Inferior parietal cortex (tissue), 1 donor: ENCODE measurements at regions not wholly inside any gene's neighbourhood (a gene's known extent, or its start where the extent isn't known, plus 50 kb on each side); places are given as distances from the start of the nearest gene placed in this dataset.

Source experiments
- DNase-seq: peaks from one replicate; pipeline ENCODE4 v3.0.0-alpha.2; 2016; ENCODE audit errors: extremely low spot score

DNA sequence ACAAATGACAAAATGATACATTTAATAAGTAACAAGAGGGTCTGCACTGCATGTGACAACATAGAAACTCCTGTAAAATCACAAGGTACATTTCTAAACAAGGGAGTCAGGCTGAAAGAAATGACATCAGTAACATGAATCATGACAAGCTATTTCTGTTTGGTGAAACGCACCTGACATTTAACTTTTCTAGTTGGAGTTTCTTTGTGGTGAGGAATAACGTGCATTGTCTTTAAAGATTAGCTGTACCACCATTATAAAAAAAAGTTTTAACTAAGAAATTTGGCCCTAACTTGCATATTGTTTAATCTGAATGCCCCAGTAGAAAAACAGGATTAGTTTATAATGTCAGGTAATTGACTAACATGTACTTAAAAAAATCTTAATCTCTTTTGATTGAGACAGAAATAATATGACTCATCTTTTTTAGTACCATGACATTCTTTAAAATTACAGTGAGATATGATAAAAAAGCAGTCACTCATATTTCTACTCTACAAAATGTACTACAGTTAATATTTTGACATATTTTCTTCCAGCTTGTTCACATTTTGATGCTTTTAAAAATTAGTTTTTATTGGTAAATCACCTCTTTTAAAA, 418.2 kb downstream of the KLF12 start:
- DNase-seq = no peak

DNA sequence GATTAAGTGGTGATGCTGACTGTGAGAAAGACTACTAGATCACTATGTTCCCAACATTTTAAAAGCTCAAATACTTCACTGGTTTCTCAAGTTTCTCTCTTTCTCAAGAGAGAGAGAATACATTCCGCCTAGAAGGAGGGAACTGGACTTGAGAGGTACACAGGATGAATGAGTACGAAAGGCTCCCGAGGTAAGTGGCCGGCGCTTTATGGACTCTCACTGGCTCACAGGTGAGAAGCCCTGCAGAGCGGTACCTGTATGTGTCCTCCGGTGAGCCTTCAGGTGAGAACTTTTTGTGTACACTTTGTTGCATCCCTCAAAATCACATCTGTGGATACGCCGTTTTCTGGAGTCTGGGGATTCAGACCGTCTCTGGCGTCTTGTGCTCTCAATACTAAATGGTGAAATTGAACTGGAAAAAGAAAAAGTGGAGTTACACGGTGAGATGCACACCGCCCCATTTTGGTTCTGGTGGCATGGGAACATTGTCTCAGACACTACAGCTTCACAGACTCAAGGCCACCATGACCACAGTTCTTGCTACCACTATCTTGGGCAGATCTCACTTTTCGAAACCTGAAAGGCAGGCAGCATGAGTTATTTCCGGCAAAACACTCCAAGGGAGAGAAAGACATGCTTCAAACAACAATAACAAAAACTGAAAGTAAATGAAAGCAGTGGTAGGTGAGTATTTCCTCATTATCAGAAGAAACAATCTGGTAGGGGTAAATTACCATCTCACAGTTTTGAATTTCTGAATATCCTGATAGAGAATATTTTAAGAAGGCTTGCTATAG, 418.9 kb downstream of the KLF12 start:
- no peak for DNase-seq

DNA sequence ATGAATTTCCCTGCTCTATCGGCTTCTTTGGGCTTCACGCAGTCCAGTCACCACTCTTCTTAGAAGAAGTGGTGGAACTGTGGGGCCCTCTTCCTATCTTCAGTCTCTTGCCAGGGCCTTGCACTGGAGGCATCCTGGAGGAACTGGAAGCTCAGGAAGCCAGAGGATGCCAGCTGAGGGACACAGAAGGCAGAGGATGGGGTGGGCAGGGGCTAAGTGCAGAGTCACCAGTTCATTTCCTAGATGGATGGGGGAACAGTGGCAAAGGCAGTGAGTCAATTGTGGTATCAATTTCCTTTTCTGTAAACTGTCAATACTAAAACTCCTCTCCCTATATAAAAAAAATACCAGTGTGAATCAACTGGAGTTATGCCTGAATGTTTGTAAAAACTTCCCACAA, 419.7 kb downstream of the KLF12 start:
- no peak for DNase-seq

- peak; percentile 82 for DNase-seq
These were observed 425.7 kb downstream of the KLF12 start for GRCh38 chr13:73708393-73708985.

DNA sequence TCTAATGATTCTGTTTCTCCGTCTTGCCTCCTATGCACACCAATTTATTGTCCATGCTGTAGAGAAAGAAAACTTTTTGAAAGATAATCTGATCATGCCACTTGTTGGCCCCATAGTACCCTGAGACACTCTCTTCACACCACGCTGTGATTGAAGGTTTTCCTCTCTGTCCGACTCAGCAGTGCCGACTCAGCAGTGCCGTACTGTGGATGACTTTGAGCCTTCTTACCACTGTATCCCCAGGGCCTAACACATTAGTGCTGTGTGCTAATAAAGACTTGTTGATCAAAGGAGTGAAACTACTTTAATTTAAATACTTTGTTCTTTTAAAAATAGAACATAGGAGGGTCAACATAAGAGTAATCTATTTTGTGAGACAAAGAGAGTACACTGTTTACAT, 429.6 kb downstream of the KLF12 start:
- no peak for DNase-seq

GRCh38 chr13:73703606-73704005, 430.6 kb downstream of the KLF12 start:
- DNase-seq = no peak

GRCh38 chr13:73702419-73703071, 431.7 kb downstream of the KLF12 start:
- no peak for DNase-seq

GRCh38 chr13:73701160-73701559, 433.0 kb downstream of the KLF12 start:
- no peak for DNase-seq

DNA sequence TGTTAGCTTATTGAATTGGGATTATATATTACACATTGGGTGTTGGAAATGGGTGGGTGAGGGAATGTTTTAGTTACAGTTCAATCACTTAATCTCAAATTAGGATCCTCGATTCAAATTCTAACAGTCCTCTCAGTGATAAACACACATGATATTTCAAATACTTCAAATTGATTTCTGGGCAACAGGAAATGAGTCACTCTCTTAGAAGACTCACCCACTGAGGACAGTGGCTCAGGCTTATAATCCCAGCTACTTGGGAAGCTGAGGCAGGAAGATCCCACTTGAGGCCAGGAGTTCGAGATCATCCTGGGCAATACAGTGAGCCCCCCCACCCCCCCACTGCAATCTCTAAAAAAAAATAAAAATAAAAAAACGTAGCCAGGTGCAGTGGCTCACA, 435.3 kb downstream of the KLF12 start:
- DNase-seq = no peak

GRCh38 chr13:73697166-73697565, 437.0 kb downstream of the KLF12 start:
- DNase-seq = no peak

GRCh38 chr13:73696713-73697112, 437.5 kb downstream of the KLF12 start:
- DNase-seq = no peak

- DNase-seq = no peak
These were observed 437.9 kb downstream of the KLF12 start for GRCh38 chr13:73696271-73696670.

DNA sequence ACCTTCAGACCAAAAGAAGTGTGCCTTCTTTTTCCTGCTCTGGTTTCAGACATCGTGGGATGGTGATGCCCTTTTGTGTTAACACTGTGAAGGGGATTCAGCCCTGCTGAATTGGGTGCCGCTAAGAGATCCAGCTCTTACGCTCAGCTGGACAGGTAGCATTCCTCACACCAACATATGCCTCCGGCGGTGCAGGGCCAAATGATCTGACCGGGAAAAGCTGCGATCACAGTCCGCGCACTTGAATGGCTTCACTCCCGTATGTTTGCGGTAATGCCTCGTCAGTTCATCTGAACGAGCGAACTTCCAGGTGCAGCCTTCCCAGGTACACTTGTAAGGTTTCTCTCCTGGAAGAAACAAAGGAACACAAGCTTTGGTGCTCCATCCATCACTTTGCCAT, 438.9 kb downstream of the KLF12 start:
- DNase-seq = no peak

- no peak for DNase-seq
These were observed 441.0 kb downstream of the KLF12 start for GRCh38 chr13:73693215-73693614.

DNA sequence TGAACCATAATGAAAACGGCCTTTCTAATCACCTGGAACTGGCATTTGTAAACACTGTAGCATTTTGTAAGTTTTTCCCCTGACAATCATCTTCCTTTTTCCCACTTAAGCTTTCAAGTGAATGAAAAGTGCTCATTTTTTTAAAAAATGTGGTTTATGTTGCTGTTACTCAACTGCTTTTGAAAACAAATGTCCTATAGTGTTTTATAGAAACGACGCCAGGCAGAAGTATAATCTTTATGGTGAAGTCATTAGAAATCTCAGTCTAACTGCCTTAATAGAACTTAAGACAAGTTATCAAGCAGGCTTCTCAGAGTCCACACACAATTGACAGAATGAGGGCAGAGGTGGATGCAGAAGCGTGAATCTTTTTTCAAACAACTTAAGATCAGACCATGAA, 442.3 kb downstream of the KLF12 start:
- no peak for DNase-seq

DNA sequence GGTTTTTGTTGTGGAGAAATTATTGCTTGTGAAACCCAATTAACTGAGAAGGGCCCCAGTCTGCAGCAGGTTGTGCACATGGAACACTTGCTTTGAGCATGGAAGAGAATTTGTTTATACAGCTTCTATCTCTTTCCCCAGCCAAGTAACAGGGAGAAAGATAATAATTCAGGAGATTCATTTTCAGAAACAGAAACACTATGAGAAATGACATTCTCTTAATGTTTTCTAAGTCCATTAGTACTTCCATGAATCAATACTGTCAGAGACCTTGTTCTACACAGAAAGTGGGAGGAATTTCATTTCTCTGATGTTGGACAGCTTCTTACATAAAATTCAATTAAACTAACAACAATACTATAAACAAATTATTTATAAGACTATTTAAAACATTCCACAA, 446.3 kb downstream of the KLF12 start:
- DNase-seq = no peak

- DNase-seq = no peak
These were observed 447.1 kb downstream of the KLF12 start for GRCh38 chr13:73687087-73687486.

DNA sequence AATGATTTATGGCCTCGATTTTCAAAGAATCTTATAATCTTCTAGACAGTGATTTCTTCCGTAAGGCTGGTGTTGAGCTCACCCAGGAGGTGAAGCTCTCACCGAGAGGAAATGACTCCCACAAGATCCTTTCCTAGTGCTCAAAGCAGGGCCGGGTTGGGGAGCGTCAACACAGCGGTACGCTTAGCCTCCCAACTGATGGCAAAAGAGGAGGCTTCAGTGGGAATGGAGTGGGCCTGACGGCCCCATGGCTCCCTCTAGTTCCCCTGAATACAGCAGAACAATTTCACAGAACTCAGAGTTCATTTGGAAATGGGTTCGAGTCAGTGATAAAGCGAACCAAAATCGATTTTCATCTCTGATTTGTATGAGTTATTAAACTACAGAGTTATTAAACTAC, 449.5 kb downstream of the KLF12 start:
- DNase-seq = no peak

DNA sequence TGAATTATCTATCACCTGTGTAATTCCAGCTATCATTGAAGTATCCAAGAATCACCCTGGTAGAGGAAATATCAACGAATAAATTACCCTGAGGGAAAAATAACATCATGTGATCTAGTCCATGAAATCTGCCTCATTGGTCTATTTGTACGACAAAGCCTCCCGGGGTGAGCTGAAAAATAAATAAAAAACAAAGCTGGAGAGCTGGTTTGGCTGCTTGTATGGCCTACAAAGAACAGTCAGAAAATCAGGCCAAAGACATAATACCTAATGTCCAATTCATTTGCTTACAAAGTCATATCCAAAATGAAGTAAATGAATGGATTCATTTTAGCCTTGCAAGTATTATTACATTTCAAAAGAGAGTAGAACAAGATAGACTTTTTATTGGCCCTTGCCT, 449.9 kb downstream of the KLF12 start:
- no peak for DNase-seq

DNA sequence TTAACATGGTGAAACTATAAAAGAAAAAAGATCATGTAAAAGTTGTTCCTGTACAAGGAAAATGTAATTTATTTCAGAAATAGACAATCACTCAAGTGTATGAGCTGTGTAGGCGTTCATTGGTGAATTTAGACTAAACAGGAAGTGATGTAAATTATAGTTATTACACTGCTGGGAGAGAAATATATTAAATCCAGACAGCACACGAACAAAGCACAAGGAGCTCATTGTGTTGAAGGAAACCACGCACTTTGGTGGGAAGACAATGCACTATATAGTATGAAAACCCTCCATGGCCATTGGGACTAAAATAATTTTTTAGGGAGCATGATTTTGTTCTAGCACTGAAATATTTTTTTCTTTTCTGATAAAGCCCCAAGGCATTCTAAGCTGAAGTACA, 450.5 kb downstream of the KLF12 start:
- no peak for DNase-seq

DNA sequence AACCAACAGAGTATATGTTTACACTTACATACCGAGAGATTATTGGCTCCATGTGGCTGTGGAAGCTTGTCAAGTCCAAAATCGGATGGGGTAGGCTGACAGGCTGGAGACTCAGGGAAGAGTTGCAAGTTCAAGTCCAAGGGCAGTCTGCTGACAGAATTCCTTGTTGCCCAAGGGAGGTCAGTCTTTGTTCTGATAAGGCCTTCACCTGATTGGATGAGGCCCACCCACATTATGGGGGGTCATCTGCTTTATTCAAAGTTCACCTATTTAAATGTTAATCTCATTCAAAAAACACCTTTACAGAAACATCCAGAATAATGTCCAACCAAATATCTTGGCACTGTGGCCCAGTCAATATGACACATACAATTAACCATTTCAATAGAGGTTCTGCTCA, 452.4 kb downstream of the KLF12 start:
- DNase-seq = no peak

DNA sequence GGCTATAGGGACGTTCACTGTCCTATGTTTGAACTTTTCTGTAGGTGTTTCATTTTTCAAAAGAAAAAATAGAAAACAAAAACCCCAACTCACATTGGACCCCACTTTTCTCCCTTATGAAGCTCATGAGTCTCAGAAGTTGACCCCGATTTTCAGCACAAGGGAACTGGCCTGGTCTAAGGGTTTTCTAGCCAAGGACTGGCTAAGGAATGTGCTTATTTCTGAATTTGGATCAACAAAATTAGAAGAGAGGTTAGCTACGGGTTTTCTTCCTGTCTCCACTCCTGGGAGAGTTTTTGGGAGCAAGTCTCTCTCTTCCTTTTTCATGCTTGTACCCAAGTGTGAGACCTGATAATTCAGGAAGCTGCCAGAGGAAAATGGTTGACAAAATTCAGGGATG, 453.2 kb downstream of the KLF12 start:
- no peak for DNase-seq
